ENCODE measurements at regions not wholly inside any gene's neighbourhood (a gene's known extent, or its start where the extent isn't known, plus 50 kb on each side); places are given as distances from the start of the nearest gene placed in this dataset.

- in situ Hi-C loops (cut with MboI; ENCODE audit: low sequenced_read_pairs), result no loop called here
Observed at GRCh38 chr17:36861531-36861930, 75.7 kb upstream of the LHX1 start.

DNA sequence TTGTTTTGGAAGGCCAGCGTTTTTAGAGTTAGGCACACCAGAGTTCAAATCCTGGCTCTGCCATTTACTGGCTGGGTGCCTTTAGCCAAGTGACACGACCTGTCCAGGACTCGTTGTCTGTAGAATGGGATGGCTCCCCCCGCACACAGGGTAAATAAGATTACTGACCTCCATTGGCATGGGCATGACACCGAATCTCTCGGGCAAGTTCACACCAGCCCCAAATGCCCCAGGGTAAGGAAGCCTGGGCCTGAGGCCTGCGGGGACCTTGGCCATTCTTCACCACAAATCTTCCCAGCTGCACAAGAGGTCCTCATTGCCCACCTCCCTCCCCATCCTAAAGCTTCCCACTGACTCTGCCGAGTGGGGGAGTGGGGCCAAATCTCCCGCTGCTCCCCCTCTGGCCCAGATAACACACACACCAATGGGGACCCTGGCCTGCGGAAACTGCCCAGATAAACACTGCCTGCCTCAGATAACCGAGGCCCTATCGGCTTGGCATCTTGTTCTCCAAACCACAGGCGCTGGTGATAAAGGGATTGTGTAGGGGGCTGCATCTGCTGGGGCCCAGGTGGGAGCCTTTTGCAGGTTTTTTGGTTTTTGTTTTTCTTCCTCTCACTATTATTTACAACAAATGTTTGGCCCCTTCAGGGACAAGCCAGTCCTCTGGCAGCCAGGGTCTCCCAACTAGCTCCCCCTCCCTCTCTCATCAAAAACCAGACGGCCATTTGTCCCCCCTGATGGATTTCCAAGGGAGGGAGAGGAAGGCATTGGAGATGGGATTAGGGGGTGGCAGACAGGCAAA lies 75.0 kb upstream of the LHX1 start:
- in situ Hi-C loops (cut with MboI; ENCODE audit: low sequenced_read_pairs), result no loop called here

DNA sequence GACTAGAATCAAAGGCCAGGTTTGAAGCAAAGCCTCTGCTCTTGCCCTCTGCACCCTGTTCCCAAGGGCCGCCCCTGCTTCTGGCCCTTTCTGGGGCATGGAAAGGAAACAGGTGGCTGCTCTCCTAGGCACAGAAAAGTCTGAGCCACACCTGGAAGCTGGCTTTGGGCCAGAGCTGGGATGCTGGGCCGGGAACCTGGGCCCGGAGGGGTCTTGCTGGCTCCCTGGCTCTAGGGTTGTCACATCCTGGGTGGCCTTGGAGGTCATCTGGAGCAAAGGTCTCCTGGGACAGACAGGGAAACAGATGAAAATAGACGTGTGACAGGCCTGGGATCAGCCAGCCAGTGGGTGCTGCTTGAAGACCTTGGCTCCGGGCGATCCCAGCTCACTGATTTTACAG lies 74.1 kb upstream of the LHX1 start:
- in situ Hi-C loops (cut with MboI; ENCODE audit: low sequenced_read_pairs), result no loop called here

GRCh38 chr17:36863676-36864612 lies 73.3 kb upstream of the LHX1 start:
- in situ Hi-C loops (cut with MboI; ENCODE audit: low sequenced_read_pairs), result no loop called here

DNA sequence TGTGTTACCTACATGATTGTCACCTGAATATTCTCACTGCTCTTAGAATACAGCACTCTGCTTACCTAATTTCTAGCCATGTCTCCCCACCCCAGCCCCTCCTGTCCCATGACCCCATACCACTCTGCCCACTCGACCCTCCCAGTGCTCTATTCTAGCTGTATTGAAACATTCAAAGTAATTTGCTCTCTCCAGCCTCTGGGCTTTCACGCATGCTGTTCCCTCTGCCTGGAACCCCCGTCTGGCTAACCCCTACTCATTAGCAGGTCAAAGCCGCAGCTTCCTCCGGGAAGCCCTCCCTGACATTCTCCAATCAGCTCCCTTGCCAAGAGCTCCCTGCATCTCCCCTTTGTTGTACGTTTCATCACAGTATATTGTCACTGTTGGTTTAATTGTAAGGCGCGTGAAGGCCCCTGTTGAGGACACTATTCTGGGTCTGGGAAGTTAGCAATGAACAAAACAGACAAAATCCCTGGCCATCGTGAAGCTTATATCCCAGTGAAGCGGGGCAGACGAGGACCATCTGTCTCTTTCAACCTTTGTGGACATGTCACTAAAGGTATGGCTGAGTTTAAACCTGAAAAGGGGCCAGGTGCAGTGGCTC lies 72.3 kb upstream of the LHX1 start:
- in situ Hi-C loops (cut with MboI; ENCODE audit: low sequenced_read_pairs), result no loop called here

DNA sequence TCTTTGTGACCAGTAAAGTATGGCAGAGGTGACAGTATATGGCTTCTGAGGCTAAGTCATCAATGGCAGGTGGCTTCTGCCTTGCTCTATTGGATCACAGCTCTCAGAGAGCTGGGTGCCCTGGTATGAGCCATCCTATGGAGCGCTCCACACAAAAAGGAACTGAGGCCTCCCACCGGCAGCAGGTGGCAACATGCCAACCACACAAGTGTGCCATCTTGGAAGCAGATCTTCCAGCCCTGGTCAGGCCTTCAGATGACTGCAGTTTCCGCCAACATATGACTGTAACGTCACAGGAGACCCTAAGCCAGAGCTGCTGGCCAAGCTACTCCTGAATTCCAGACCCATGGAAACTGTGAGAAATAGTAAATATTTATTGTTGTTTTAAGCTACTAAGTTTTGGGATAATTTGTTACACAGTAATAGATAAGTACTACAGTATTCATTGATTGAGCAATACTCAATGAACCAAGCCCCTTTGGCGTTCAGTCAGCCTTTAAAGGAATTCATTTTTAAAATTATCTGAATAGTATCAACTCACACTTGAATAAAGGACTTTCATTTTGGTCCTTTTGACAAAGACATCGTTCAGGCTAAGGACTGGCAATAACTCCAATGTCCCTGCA lies 69.4 kb upstream of the LHX1 start:
- in situ Hi-C loops (cut with MboI; ENCODE audit: low sequenced_read_pairs), result no loop called here

DNA sequence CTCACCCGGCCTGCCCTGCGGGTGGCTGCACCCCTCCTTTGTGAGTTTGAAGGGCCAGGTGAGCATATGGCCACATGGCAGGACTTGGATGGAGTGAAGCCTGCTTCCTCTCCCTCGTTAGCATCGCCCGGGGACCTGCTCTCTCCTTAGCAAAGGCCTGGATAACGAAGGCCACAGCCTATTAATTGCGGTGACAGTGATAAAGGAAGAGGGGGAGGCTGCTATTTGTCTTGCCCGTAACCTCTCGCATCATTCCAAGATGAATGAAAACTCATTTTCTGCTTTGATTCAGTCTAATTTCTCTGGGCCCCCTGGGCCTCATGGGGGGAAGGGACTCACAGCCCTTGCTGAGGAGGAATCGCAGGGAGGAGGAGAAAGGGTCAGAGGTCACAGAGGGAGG lies 68.5 kb upstream of the LHX1 start:
- in situ Hi-C loops (cut with MboI; ENCODE audit: low sequenced_read_pairs), result no loop called here

DNA sequence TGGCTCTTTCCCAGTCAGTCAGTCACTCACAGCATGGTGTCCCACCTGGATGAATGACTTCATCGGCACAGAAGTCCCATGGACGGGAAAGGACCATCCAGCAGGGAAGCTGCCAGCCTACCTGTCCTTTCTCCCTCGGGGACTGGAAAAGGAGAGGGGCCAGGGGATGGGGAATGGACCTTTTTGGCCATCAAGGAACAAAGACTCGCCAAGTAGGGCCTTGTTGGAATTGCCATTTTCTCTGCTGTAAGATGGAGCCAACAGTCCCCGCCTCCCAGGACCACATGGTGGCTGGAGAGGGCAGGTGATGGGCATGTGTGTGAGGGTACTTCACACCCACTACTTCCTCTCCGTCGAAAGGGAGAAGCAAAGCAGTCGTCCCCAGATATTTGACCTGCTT lies 67.8 kb upstream of the LHX1 start:
- in situ Hi-C loops (cut with MboI; ENCODE audit: low sequenced_read_pairs), result no loop called here

- in situ Hi-C loops (cut with MboI; ENCODE audit: low sequenced_read_pairs), result no loop called here
Observed at GRCh38 chr17:36869856-36870719, 67.2 kb upstream of the LHX1 start.

DNA sequence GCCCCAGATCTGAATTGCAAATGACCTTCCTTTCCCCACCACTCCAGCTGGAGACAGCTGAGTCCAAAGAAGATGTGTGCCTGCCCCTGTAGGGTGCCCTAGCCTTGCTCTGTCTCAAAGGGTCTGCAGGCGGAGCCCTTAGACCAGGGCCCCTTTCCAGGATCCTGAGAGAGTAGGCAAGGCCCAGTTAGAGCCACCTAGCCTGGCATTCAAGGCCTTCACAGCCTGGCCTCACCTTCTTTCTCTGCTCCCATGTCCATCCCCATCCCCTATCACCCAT lies 66.6 kb upstream of the LHX1 start:
- in situ Hi-C loops (cut with MboI; ENCODE audit: low sequenced_read_pairs), result no loop called here

GRCh38 chr17:36875698-36876293 lies 61.5 kb upstream of the LHX1 start:
- in situ Hi-C loops (cut with MboI; ENCODE audit: low sequenced_read_pairs), result loop anchor here (25.0 kb wide), 1 partner anchor 88 kb away; no protein-coding TSS in a partner anchor

DNA sequence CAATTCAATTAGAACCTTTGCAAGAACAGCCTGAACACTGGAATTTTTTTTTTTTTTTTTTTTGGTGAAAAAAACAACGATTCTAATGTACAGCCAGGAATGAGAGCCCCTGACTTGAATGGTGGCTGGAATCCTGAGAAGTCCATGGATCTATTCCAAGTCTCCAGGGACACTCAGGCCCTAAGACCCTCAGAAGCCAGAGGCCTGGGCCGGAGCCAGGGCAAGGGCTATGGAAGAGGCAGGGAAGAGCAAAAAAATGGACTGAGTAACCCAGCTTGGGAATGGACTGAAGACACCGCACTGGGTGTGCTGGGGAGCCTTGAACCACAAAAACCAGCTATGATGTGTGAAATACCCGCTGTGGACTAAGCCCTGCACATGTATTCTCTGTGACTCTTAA lies 60.3 kb upstream of the LHX1 start:
- in situ Hi-C loops (cut with MboI; ENCODE audit: low sequenced_read_pairs), result loop anchor here (25.0 kb wide), 1 partner anchor 90 kb away; no protein-coding TSS in a partner anchor

DNA sequence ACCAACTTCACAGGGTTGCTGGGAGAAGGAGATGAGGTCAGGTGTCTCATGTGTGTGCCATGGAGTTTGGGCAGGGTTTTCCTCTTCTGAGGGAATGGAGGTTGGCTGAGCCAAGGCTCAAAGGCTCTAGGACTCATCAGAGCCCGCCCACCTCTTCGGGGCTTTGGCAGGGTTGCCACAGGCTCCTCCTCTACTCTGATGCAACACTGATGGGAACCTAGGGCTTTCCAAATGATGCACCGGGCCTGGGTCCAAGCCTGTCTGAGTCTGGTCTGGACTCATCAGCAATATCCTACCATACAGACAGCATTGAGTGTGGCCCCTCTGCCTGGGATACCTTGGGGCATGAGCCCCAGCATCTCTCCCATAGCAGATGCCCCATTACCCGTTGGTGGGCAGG lies 59.5 kb upstream of the LHX1 start:
- in situ Hi-C loops (cut with MboI; ENCODE audit: low sequenced_read_pairs), result loop anchor here (25.0 kb wide), 1 partner anchor 90 kb away; no protein-coding TSS in a partner anchor

DNA sequence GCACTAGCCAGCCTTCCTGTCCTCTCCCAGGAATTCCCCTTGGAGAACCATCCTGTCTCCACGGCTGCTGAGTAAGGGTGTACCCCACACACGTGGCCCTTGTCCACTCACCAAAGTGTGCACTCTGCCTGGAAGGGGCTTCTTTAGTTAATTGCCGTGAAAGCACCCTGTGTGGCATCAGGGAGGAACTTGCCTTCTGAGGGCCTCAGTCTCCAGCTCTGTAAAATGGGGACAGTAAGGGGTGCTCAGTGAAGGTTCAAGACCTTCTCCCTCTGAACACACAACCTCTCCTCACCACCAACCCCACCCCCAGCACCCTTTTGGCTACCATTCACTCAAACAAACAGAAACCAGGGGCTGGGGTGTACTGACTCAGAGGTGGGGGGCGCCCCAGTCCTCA lies 59.1 kb upstream of the LHX1 start:
- in situ Hi-C loops (cut with MboI; ENCODE audit: low sequenced_read_pairs), result loop anchor here (25.0 kb wide), 1 partner anchor 91 kb away; no protein-coding TSS in a partner anchor

DNA sequence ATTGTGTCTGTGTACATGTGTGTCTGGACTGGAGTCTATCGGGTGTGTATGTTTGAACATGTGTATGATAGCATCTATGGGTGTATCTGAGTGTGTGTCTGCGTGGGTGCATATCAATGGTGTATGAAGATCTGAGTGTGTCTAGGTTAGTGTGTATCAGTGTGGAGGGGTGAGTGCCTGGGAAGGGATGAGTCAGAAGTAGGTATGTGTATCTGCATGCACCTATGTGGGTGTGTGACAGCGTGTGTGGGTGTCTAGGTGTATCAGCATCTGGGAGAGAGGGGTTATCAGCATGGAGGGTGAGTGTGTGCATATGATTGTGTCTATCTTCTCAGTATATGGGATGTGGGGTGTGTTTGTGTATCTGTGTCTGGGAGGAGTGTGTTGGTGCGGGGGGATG lies 58.2 kb upstream of the LHX1 start:
- in situ Hi-C loops (cut with MboI; ENCODE audit: low sequenced_read_pairs), result loop anchor here (25.0 kb wide), 1 partner anchor 92 kb away; no protein-coding TSS in a partner anchor

DNA sequence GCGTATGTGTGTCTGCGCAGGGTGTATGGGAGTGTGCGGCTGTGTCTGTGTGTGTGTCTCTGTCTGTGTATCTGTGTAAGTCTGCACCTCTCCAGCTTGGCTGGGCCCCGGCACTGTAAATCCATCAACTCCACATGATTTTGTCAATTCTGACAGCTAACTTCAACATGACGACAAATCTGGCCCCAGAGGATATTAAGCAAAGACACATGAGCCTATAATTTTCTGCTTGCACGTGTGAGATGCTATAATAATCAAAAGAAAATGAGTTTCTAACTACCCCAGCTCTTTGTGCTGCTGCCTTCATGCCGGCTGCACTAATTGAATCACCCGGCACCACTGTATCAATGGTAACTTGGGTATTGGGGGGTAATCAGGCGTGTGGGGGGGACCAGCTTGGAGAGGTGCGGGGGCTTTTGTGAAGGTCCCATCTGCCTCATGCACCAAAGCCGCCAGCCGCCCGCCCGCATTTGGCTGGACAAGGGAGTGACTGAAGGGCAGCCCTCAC lies 57.6 kb upstream of the LHX1 start:
- in situ Hi-C loops (cut with MboI; ENCODE audit: low sequenced_read_pairs), result loop anchor here (25.0 kb wide), 1 partner anchor 92 kb away; no protein-coding TSS in a partner anchor

- in situ Hi-C loops (cut with MboI; ENCODE audit: low sequenced_read_pairs), result loop anchor here (25.0 kb wide), 1 partner anchor 93 kb away; no protein-coding TSS in a partner anchor
Observed at GRCh38 chr17:36880268-36880905, 56.9 kb upstream of the LHX1 start.

- in situ Hi-C loops (cut with MboI; ENCODE audit: low sequenced_read_pairs), result loop anchor here (25.0 kb wide), 1 partner anchor 94 kb away; no protein-coding TSS in a partner anchor
Observed at GRCh38 chr17:36881323-36881722, 56.0 kb upstream of the LHX1 start.
